NCI-H187 treated with DMSO at 0.1 percent for 48 hours (cell line): ENCODE measurements at regions not wholly inside any gene's neighbourhood (a gene's known extent, or its start where the extent isn't known, plus 50 kb on each side); places are given as distances from the start of the nearest gene placed in this dataset.

ENCODE experiments used
- DNase-seq: peaks from one replicate; lab custom pipeline; 2025; lab: John Stamatoyannopoulos, UW

DNA sequence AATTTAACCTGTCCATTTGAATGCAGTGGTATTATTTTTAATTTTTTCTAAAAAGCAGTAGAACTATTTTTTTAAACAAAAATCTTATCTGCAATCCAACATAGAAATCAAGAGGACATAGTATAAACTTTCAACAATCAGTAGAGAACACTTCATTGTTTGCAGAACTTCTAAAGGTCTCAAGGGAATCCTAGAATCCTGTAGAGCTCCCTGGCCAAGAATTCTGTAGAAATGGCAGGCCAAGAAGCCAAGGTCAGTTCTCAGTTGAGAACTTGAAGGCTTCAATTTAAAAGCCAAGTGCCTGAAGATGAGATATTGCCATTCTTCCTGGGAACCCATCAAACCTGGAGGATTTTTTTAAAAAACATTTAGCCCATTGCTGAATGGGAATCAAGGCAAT is 199.2 kb upstream of the KLF4 start:
- DNase-seq = no peak

DNA sequence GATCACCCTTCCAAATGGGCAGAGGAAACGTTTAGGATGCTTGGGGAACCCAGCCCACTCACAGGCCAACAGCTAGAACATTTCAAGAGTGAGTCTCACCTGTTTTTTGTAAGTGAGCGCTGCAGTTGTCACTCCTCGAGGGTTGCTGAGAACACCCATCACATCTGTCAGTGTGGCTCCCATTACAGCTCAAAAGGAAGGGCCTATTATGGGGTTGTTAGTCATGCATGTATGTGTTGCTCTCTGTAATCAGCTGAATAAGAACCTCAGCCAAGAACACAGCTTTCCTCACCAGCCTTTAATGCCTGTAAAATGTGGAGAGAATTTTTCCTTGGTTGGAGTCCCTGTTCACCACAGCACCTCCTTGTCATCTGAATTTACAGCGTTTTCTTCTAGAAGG is 196.3 kb upstream of the KLF4 start:
- DNase-seq = no peak

DNA sequence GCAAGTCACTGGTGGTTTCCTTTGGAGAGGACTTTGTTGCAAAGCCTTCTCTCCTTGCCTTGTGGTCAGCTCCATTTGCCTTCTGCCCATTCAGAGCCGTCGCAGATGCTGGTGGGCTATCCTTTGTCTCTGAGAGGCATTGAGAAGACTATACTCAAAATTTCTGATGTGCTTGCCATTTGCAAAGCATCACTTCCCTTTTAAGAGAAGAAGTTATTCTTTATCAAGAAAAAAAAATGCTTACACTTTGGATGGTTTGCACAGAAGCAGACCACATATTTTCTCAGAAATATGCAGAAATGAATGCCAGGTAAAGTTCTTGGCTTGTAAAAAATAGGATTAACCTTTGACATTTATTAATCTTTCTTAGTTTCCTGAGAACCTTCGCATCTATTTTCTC is 195.8 kb upstream of the KLF4 start:
- DNase-seq = no peak

- DNase-seq = no peak
Observed at GRCh38 chr9:107684224-107684623, 194.7 kb upstream of the KLF4 start.

DNA sequence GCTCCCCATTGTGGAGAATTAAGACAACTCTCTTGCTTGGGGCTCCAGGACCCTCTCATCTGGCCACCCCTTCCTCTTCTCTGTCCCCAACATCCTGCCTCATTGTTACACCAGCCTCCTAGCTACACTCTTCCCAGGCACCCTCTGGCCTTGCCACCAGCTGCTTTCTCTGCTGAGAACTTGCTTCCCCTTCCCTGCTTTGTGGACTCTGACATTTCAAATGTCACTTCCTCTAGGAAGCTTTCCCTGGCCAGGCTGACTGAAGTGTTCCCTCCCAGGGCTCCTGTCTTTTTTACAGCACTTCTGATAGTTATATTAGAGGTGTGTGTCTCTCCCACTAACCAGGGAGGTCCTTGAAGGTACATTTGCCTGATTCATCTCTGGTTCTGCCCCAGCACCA is 194.0 kb upstream of the KLF4 start:
- DNase-seq = no peak

DNA sequence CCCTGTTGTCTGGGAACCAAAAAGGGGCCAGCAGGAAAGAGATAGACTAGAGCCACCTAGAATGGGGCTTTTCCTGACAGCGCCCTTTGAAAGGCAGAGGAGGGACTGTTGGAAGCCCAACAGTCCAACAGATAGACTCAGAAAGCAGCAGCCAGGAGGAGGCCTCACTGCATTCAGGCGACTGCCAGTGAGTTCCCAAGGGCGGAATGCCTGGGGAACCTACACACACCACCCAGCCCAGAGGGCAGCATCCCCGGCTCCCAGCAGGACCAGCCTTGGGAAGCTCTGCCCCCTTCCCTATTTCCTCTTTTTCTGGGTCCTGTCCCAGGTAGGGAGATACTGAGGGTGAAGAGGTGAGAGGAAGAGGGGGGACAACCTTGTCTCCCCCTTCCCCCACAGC is 192.4 kb upstream of the KLF4 start:
- no peak for DNase-seq

- no peak for DNase-seq
Observed at GRCh38 chr9:107675351-107676259, 186.0 kb upstream of the KLF4 start.

GRCh38 chr9:107674721-107675277 is 185.2 kb upstream of the KLF4 start:
- DNase-seq = no peak

- no peak for DNase-seq
Observed at GRCh38 chr9:107673861-107674720, 184.5 kb upstream of the KLF4 start.

GRCh38 chr9:107671588-107671987 is 182.0 kb upstream of the KLF4 start:
- no peak for DNase-seq

DNA sequence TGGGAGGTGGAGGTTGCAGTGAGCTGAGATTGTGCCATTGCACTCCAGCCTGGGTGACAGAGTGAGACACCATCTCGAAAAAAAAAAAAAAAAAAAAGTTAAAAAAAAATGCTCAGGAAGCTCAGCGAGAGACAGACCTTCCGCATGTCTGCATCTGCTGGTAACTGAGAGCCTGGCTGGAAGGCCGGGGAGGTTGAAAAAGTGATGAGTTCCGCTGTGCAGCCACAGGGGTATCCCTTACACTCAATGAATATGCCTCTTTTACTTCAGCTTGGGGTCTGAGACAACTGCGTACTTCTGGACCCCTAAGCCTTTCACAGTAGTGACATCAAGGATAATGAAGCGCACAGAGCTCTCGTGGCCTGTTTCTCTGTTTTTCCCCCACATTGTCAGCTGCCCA is 179.9 kb upstream of the KLF4 start:
- DNase-seq = no peak

DNA sequence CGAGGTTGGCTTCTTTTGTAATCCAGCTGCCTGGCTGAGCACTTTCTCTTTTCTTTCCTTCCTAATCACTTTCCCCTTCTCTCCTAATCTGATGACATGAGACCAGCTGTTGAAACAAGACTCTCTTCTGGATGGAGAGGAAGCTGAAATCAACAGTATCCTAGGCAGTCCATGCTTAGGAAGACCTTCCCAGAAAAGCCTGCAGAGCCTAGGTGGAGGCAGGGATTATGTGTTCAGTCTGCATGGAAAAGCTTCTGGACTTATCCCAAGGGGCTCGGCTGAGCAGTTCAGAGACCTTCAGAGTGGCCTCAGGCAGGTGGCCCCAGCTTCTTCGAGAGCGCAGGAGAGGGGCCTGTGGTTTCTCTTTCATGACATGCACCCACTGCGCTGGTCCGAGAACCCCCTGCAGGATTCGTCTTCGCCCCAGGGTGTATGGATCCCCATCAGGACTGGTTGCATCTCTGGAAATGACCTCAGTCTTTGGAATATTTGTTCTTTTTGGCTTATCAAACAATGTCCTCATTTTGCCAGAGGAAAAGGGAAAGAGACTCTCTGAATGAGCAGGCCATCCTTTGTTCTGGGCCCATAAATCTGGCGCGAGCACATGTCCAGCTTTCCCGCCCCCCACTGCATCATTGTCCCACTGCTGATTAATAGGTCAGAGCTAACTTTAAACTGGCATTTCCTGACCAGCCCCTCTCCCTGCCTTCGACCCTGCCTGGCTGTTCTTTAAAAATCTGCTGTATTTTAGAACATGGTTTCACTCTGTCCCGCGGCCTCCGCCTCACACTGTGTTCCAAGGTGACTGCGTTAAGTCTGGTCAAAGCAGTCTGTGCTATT is 177.9 kb upstream of the KLF4 start:
- DNase-seq = no peak

- DNase-seq = no peak
Observed at GRCh38 chr9:107665057-107665456, 175.5 kb upstream of the KLF4 start.

DNA sequence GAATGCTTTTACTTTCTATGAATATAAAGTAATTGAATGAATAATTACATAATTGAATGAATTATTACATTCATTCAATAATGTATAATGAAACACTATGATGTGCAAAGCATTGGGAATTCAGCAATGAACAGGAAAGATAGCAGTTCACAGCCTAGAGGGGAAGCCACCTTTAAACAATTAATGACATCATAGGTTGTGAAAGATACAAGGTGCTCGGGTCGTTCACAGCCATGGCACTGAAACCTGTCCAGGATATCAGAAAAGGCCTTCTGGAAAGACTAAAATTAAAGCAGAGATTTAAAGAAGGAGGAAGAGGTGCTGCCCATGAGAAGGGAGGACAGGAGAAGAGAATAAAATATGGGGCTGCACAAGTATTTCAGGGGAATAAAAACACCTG is 171.4 kb upstream of the KLF4 start:
- DNase-seq = no peak

DNA sequence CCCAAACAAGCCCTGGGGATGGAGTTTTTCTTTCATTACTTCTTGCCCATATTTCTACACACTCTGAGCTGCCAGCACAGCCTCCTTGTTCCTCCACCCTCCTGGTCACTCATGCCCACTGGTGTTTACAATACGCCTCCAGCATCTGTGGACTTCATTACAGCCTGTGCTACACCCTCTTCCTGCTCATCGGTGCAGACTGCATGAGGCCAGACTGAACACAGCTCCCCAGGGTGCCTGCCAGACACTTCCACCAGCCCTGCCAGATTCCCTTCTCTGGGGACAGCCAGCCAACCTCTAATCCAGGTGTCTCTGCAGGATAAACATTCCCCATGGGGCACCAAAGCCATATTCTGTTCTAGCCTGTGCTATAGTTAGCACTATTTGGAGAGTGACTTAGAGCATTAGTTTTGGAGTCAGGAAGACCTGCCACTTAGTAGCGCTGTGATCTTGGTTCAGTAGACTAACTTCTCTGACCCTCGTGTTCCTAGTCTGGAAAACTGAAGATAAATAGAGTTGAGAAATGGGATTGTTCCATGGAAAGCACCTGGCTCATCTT is 163.8 kb upstream of the KLF4 start:
- DNase-seq = no peak

GRCh38 chr9:107650995-107651394 is 161.4 kb upstream of the KLF4 start:
- DNase-seq = no peak

GRCh38 chr9:107650321-107650720 is 160.8 kb upstream of the KLF4 start:
- DNase-seq = no peak

DNA sequence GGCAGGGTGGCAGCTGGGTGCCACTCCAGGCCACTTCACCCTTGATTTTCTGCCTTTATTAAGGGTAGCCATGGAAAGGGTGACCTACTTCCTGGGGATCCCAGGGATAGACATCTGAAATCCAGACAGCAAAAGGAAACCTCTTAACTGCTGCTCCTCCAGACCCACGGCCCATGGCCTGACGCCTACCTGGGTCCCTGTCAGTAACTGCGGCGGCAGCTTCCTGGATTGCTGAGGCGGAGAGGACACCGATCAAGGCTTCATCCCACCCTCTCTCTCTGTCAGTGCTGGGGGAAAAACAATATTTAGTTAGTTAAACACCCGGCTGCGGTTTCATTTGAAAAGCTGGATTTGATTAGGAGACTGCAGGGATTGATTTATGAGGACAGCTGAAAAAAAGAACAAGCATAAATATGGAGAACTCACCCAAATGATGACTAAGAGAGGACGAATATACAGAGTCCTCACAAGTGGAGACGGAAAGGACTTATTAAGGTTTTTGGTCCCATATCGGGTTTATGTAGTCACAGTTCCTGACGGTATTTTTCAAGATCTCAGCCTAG is 158.7 kb upstream of the KLF4 start:
- no peak for DNase-seq

GRCh38 chr9:107647611-107648010 is 158.0 kb upstream of the KLF4 start:
- DNase-seq = no peak

DNA sequence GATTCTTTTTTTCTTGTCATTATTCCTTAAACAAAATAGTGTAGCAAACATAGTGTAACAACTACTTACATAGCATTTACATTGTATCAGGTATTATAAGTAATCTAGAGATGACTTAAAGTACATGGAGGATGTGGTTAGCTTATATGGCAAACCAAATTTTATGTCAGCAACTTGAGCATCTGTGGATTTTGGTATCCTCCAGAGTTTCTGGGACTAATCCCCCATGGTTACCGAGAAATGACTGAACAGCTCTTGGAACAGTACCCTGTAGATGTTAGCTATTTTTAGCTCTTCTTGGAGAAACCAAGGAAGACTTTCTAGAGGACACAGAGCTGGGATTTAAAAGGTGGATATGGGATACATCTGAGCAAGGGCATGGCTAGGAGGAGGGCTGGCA is 157.6 kb upstream of the KLF4 start:
- no peak for DNase-seq

DNA sequence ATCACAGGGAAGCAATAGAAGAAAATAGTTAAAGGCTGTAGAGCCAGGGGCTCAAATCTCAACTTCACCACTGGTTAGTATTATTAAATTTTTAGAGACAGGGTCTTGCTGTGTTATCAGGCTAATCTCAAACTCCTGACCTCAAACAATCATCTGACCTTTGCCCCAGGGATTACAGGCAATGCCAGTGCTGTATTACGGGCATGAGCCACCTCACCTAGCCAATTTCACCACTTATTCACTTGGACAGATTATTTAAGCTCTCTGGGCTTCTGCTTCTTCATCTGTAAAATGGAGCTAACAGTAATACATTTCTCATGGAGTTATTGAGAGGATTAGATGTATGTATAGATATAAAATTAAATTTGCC is 155.9 kb upstream of the KLF4 start:
- DNase-seq = no peak
